GM23248 (cell line): ENCODE measurements at regions not wholly inside any gene's neighbourhood (a gene's known extent, or its start where the extent isn't known, plus 50 kb on each side); places are given as distances from the start of the nearest gene placed in this dataset.
"Not testable (repeated sequence)": the region's sequence is repeated elsewhere in the genome, so short reads cannot be mapped to it uniquely, and the experiment has no call there.

ENCODE experiments used
- DNase-seq: peaks from one replicate; pipeline ENCODE4 v3.0.0-alpha.2; 2015
- H2AFZ ChIP-seq: fragments of 200-600 bp; sonication (generic); 2 replicates; pipeline ENCODE4 v1.6.1; 2016; ENCODE audit warnings: antibody characterized with exemption
- H3F3A ChIP-seq: fragments of 200-600 bp; sonication (generic); 2 replicates; pipeline ENCODE4 v1.6.1; 2016; ENCODE audit warnings: mild to moderate bottlenecking, antibody characterized with exemption, mixed run types; ENCODE audit not compliant: insufficient read depth
- H3K27ac ChIP-seq: fragments of 200-600 bp; sonication (generic); 2 replicates; pipeline ENCODE4 v1.5.1; 2016; ENCODE audit warnings: mild to moderate bottlenecking
- H3K27me3 ChIP-seq: fragments of 200-600 bp; sonication (generic); replicated peaks from 2 replicates; pipeline ENCODE4 v1.6.1; 2016; ENCODE audit warnings: mild to moderate bottlenecking; ENCODE audit not compliant: insufficient read depth
- H3K36me3 ChIP-seq: fragments of 200-600 bp; sonication (generic); 2 replicates; pipeline ENCODE4 v1.6.1; 2016; ENCODE audit warnings: low read depth, mild to moderate bottlenecking
- H3K4me1 ChIP-seq: fragments of 200-600 bp; sonication (generic); 2 replicates; pipeline ENCODE4 v1.6.1; 2016; ENCODE audit warnings: mild to moderate bottlenecking; ENCODE audit not compliant: insufficient read depth
- H3K4me2 ChIP-seq: fragments of 200-600 bp; sonication (generic); one replicate; pipeline ENCODE4 v1.6.1; 2016; ENCODE audit warnings: mild to moderate bottlenecking; ENCODE audit not compliant: unreplicated experiment
- H3K4me3 ChIP-seq: fragments of 200-600 bp; sonication (generic); 2 replicates; pipeline ENCODE4 v1.5.1; 2016; ENCODE audit warnings: mild to moderate bottlenecking
- H3K79me2 ChIP-seq: fragments of 200-600 bp; sonication (generic); 2 replicates; pipeline ENCODE4 v1.6.1; 2016; ENCODE audit warnings: mild to moderate bottlenecking; ENCODE audit not compliant: insufficient read depth
- H3K9ac ChIP-seq: fragments of 200-600 bp; sonication (generic); 2 replicates; pipeline ENCODE4 v1.6.1; 2016; ENCODE audit warnings: mild to moderate bottlenecking
- H3K9me2 ChIP-seq: fragments of 200-600 bp; sonication (generic); 2 replicates; pipeline ENCODE4 v1.6.1; 2016; ENCODE audit warnings: mixed run types, mild to moderate bottlenecking, moderate library complexity; ENCODE audit not compliant: insufficient read depth
- H3K9me3 ChIP-seq: fragments of 200-600 bp; sonication (generic); one replicate; pipeline ENCODE4 v1.6.1; 2017; ENCODE audit warnings: low read depth
- H4K20me1 ChIP-seq: fragments of 200-600 bp; sonication (generic); 2 replicates; pipeline ENCODE4 v1.6.0; 2016; ENCODE audit not compliant: insufficient read depth
- EZH2 ChIP-seq: fragments of 200-600 bp; sonication (generic); IDR thresholded peaks from 2 replicates; pipeline ENCODE4 v1.6.1; 2018; ENCODE audit warnings: antibody characterized with exemption, mild to moderate bottlenecking; ENCODE audit not compliant: insufficient read depth, poor library complexity, severe bottlenecking
- EZH2phosphoT487 ChIP-seq: fragments of 200-600 bp; sonication (generic); IDR thresholded peaks from 2 replicates; pipeline ENCODE4 v1.6.1; 2018; ENCODE audit warnings: antibody characterized with exemption, moderate library complexity, mild to moderate bottlenecking, low read depth; ENCODE audit not compliant: insufficient read depth
- WGBS, 2 experiments: methylation state at CpG; one replicate each; pipeline ENCODE4 v1.1.6; 2015 to 2017; ENCODE audit warnings: low lambda C conversion rate in 2 of 2, low coverage in 1 of 2; ENCODE audit errors: missing lambda C conversion rate in 2 of 2; 5-methylcytosine and 5-hydroxymethylcytosine counted together
- in situ Hi-C: fragments of 300-500 bp; cut with MboI; formaldehyde crosslinking; loops from 2 replicates; pipeline ENCODE4 v1.15.0; 2020

DNA sequence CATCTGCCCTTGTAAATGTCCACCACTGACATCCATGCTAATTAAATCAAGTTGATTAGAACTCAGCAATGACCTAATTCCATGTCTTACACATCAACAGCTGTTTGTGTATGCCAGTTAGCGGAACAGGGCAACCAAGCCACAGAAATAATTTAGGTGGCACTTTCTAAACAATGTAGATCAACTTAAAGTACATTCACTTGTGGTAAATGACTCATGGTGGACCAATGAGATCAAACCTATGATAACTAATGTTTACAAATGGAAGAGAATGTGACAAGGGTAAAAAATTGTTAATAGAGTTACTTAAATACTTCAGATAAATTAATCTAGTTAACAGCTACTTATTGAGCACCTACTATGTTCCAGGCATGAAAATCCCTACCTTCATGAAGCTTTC is 63.1 kb upstream of the ICA1 start:
- no peaks in the 10 kb centered on the region for H3K27me3 ChIP-seq
- TF ChIP-seq EZH2: no peak
- H3K9me3 ChIP-seq: no peaks in the 10 kb centered on the region
- 35 to 40% methylated on average over 1 of the region's 1 CpG for WGBS, 2 experiments
- no peak overlapping the region for H2AFZ ChIP-seq
- H4K20me1 ChIP-seq: no peaks in the 10 kb centered on the region
- H3K4me3 ChIP-seq: no peak overlapping the region
- H3K9me2 ChIP-seq: no peaks in the 10 kb centered on the region
- in situ Hi-C loops: no loop called here
- H3K79me2 ChIP-seq: no peaks in the 10 kb centered on the region
- no peak overlapping the region for H3K9ac ChIP-seq
- no peak overlapping the region for H3K27ac ChIP-seq
- DNase-seq: no peak
- H3K36me3 ChIP-seq: no peaks in the 10 kb centered on the region
- H3F3A ChIP-seq: no peaks in the 10 kb centered on the region
- H3K4me1 ChIP-seq: no peaks in the 10 kb centered on the region
- no peak overlapping the region for H3K4me2 ChIP-seq

DNA sequence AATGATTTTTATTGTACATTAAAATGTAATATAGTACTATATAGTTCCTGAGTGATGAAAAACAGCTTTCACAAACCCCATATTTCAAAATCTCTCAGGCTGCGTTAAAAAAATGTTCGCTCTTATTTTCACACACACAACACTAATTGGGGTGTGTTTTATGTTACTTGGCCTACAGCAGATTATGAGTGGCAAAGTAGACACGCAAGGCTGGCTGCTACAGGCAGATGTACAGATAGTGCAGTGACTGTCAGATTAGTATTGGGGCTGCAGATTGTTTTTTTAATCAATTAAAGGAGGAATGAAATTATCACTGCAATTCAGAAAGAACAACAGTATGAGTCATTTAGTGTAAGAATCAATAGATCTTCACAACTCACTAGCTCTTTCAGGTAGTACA is 65.2 kb upstream of the ICA1 start:
- H3K4me1 ChIP-seq: no peaks in the 10 kb centered on the region
- H3K9me2 ChIP-seq: no peaks in the 10 kb centered on the region
- H3K27me3 ChIP-seq: no peaks in the 10 kb centered on the region
- no peaks in the 10 kb centered on the region for H3K36me3 ChIP-seq
- H3K4me2 ChIP-seq: no peak overlapping the region
- DNase-seq: no peak
- H3K4me3 ChIP-seq: no peak overlapping the region
- 11% methylated on average over 3 of the region's 3 CpGs for WGBS, 2 experiments
- no peaks in the 10 kb centered on the region for H3F3A ChIP-seq
- no peak overlapping the region for H2AFZ ChIP-seq
- H3K9ac ChIP-seq: no peak overlapping the region
- H4K20me1 ChIP-seq: no peaks in the 10 kb centered on the region
- no peaks in the 10 kb centered on the region for H3K9me3 ChIP-seq
- in situ Hi-C loops: no loop called here
- no peaks in the 10 kb centered on the region for H3K79me2 ChIP-seq
- H3K27ac ChIP-seq: no peak overlapping the region
- TF ChIP-seq EZH2phosphoT487: no peak
- no peak for TF ChIP-seq EZH2

DNA sequence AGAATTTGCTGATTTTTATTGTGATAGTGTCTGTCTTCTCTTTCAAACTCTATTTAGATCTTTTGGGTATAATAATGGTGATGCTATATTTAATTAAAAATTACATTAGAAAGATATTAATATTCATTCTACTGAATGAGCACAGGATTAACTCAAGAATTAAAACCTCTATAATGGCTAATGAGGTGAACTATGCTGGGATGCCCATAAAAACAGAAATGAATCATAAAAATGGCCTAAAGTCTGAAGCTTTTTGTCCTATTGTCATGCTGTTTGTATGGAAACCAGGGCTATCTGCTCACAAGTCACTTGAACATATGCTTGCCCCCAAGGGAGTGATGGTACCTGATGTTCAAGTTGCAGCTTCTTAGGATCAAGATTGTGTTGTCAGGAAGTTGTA is 76.2 kb upstream of the ICA1 start:
- Histone ChIP-seq H3K4me2 (no peak overlapping the region), H3F3A (no peaks in the 10 kb centered on the region), H3K9ac (no peak overlapping the region), H2AFZ (no peak overlapping the region), H3K27ac (no peak overlapping the region), H3K9me3 (no peaks in the 10 kb centered on the region), H3K36me3 (no peaks in the 10 kb centered on the region), H4K20me1 (no peaks in the 10 kb centered on the region), H3K4me1 (no peaks in the 10 kb centered on the region), H3K9me2 (no peaks in the 10 kb centered on the region), H3K79me2 (no peaks in the 10 kb centered on the region), H3K4me3 (no peak overlapping the region), H3K27me3 (no peaks in the 10 kb centered on the region)
- DNase-seq: no peak
- in situ Hi-C loops: no loop called here
- TF ChIP-seq EZH2: no peak
- no peak for TF ChIP-seq EZH2phosphoT487

DNA sequence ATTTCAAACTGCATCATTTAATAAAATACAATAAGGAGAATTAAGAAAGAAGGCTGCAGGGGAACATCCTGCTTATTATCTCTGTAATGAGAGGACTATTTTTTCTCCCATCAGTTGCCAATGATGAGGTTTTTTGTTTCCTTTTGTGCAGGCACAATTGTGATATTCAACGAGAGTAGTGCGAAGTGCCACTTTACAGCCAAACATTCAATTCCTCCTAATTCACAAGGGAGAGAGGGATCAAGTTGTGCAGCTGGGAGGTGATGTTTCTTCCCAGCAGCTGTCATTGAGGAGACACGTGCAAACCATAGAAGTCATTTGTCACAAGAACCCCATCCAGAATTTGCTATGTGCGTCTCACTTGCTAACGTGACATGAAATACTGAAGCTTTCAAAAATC is 81.6 kb upstream of the ICA1 start:
- in situ Hi-C loops: no loop called here
- no peak for TF ChIP-seq EZH2phosphoT487
- no peak for TF ChIP-seq EZH2

DNA sequence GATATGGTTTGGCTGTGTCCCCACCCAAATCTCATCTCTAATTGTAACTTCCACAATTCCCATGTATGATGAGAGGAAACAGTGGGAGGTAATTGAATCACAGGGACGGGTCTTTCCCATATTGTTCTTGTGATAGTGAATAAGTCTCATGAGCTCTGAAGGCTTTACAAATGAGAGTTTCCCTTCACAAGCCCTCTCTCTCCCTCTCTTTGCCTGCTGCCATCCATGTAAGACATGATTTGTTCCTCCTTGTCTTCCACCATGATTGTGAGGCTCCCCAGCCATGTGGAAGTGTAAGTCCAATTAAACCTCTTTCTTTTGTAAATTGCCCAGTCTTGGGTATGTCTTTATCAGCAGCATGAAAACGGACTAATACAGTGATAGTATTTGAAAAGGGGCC is 85.4 kb upstream of the ICA1 start:
- in situ Hi-C loops, H4K20me1 ChIP-seq: not testable (repeated sequence)
- WGBS, 2 experiments: 4 to 5% methylated on average over 2 of the region's 2 CpGs

More for the DNA sequence above, 81.6 kb upstream of the ICA1 start:
- Histone ChIP-seq H3K27me3 (no peaks in the 10 kb centered on the region), H3F3A (no peaks in the 10 kb centered on the region), H3K79me2 (no peaks in the 10 kb centered on the region), H3K9ac (no peak overlapping the region), H4K20me1 (no peaks in the 10 kb centered on the region), H3K9me2 (no peaks in the 10 kb centered on the region), H3K9me3 (no peaks in the 10 kb centered on the region), H2AFZ (no peak overlapping the region), H3K27ac (no peak overlapping the region), H3K36me3 (no peaks in the 10 kb centered on the region), H3K4me2 (no peak overlapping the region), H3K4me1 (no peaks in the 10 kb centered on the region), H3K4me3 (no peak overlapping the region)
- DNase-seq: no peak
- WGBS, 2 experiments: 1 to 4% methylated on average over 5 of the region's 5 CpGs

DNA sequence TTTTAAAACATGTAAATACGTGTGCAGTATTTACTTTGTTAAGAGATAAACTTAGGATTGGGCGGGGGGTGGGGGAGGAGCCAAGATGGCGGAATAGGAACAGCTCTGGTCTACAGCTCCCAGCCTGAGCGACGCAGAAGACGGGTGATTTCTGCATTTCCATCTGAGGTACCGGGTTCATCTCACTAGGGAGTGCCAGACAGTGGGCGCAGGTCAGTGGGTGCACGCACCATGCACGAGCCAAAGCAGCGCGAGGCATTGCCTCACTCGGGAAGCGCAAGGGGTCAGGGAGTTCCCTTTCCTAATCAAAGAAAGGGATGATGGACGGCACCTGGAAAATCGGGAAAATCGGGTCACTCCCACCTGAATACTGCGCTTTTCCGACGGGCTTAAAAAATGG is 81.8 kb upstream of the NXPH1 start:
- H3K4me2 ChIP-seq, H3K36me3 ChIP-seq, H3K4me3 ChIP-seq, H3K9ac ChIP-seq, in situ Hi-C loops, H3K4me1 ChIP-seq, H3K9me2 ChIP-seq, H3F3A ChIP-seq, H3K27me3 ChIP-seq, H3K9me3 ChIP-seq, H3K27ac ChIP-seq, H4K20me1 ChIP-seq, H2AFZ ChIP-seq, H3K79me2 ChIP-seq, DNase-seq: not testable (repeated sequence)
- 68% methylated on average over 20 of the region's 20 CpGs for WGBS, 2 experiments

More for the DNA sequence above, 85.4 kb upstream of the ICA1 start:
- H3K27me3 ChIP-seq, H2AFZ ChIP-seq, H3K36me3 ChIP-seq, H3K4me2 ChIP-seq, DNase-seq, H3K9ac ChIP-seq, H3K9me3 ChIP-seq, H3K4me3 ChIP-seq, H3K4me1 ChIP-seq, H3K9me2 ChIP-seq, H3K79me2 ChIP-seq, H3K27ac ChIP-seq, H3F3A ChIP-seq: not testable (repeated sequence)
